MM.1S (cell line): ENCODE measurements at regions not wholly inside any gene's neighbourhood (a gene's known extent, or its start where the extent isn't known, plus 50 kb on each side); places are given as distances from the start of the nearest gene placed in this dataset.
"Not testable (repeated sequence)": the region's sequence is repeated elsewhere in the genome, so short reads cannot be mapped to it uniquely, and the experiment has no call there.

ENCODE experiments used
- CTCF ChIP-seq: fragments of 300-600 bp; sonication (generic); IDR thresholded peaks from 2 replicates; pipeline ENCODE4 v1.5.1; 2016; ENCODE audit warnings: antibody characterized with exemption, low read length, mixed read lengths
- EZH2phosphoT487 ChIP-seq: fragments of 300-600 bp; sonication (generic); IDR thresholded peaks from 2 replicates; pipeline ENCODE4 v1.6.1; 2018; ENCODE audit warnings: antibody characterized with exemption, low read length

GRCh38 chr2:239828973-239829275 lies 196.2 kb downstream of the NDUFA10 start:
- not testable (repeated sequence) for TF ChIP-seq CTCF, EZH2phosphoT487
